NOMO-1 treated with DMSO at 0.1 percent for 48 hours (cell line): ENCODE measurements at regions not wholly inside any gene's neighbourhood (a gene's known extent, or its start where the extent isn't known, plus 50 kb on each side); places are given as distances from the start of the nearest gene placed in this dataset.
"Not testable (repeated sequence)": the region's sequence is repeated elsewhere in the genome, so short reads cannot be mapped to it uniquely, and the experiment has no call there.

ENCODE experiments used
- DNase-seq: peaks from one replicate; lab custom pipeline; 2025; ENCODE audit not compliant: unreplicated experiment; lab: John Stamatoyannopoulos, UW

- no peak for DNase-seq
These were observed 63.5 kb downstream of the SPATA31D1 start for GRCh38 chr9:82052081-82052480.

GRCh38 chr9:82054264-82055015, 65.9 kb downstream of the SPATA31D1 start:
- DNase-seq: no peak

- no peak for DNase-seq
These were observed 69.2 kb downstream of the SPATA31D1 start for GRCh38 chr9:82057805-82058204.

- not testable (repeated sequence) for DNase-seq
These were observed 73.2 kb downstream of the SPATA31D1 start for GRCh38 chr9:82061801-82062200.

- DNase-seq: no peak
These were observed 73.7 kb downstream of the SPATA31D1 start for GRCh38 chr9:82062245-82062644.

GRCh38 chr9:82073551-82074543, 85.3 kb downstream of the SPATA31D1 start:
- no peak for DNase-seq

GRCh38 chr9:82080265-82080664, 91.7 kb downstream of the SPATA31D1 start:
- no peak for DNase-seq

GRCh38 chr9:82081496-82081895, 92.9 kb downstream of the SPATA31D1 start:
- no peak for DNase-seq

GRCh38 chr9:82082563-82082962, 94.0 kb downstream of the SPATA31D1 start:
- no peak for DNase-seq

GRCh38 chr9:82088591-82088990, 100.0 kb downstream of the SPATA31D1 start:
- no peak for DNase-seq

- DNase-seq: no peak
These were observed 101.5 kb downstream of the SPATA31D1 start for GRCh38 chr9:82090046-82090445.

GRCh38 chr9:82091100-82091499, 102.5 kb downstream of the SPATA31D1 start:
- no peak for DNase-seq

GRCh38 chr9:82091610-82092009, 103.0 kb downstream of the SPATA31D1 start:
- no peak for DNase-seq

GRCh38 chr9:82101475-82101874, 112.9 kb downstream of the SPATA31D1 start:
- no peak for DNase-seq

- no peak for DNase-seq
These were observed 115.7 kb downstream of the SPATA31D1 start for GRCh38 chr9:82104252-82104651.

- DNase-seq: no peak
These were observed 117.2 kb downstream of the SPATA31D1 start for GRCh38 chr9:82105729-82106128.

GRCh38 chr9:82106536-82106935, 118.0 kb downstream of the SPATA31D1 start:
- DNase-seq: no peak

GRCh38 chr9:82108474-82108873, 119.9 kb downstream of the SPATA31D1 start:
- no peak for DNase-seq

GRCh38 chr9:82108941-82109340, 120.4 kb downstream of the SPATA31D1 start:
- DNase-seq: no peak

- DNase-seq: no peak
These were observed 121.1 kb downstream of the SPATA31D1 start for GRCh38 chr9:82109626-82110025.

GRCh38 chr9:82110881-82111280, 122.3 kb downstream of the SPATA31D1 start:
- DNase-seq: no peak

GRCh38 chr9:82115331-82115730, 126.8 kb downstream of the SPATA31D1 start:
- DNase-seq: no peak
